DND-41 (cell line): ENCODE measurements at regions not wholly inside any gene's neighbourhood (a gene's known extent, or its start where the extent isn't known, plus 50 kb on each side); places are given as distances from the start of the nearest gene placed in this dataset.

Source experiments
- ATAC-seq: fragments of 200-7000 bp; cut with Tn5 transposase; 3 replicates; pipeline ENCODE4 v1.9.1; 2021; ENCODE audit warnings: low read depth; ENCODE audit not compliant: insufficient read depth
- DNase-seq: peaks from one replicate; pipeline ENCODE4 v3.0.0-alpha.2; 2020
- H2AFZ ChIP-seq: 2 replicates; pipeline ENCODE4 v1.6.0; 2012; ENCODE audit warnings: low read depth, low read length
- H3K27ac ChIP-seq: 2 replicates; pipeline ENCODE4 v1.5.1; 2012; ENCODE audit warnings: low read length, inconsistent platforms
- H3K27me3 ChIP-seq: fragments of 200-600 bp; sonication (generic); 2 replicates; pipeline ENCODE4 v1.6.0; 2012; ENCODE audit warnings: low read length, mild to moderate bottlenecking, inconsistent platforms; ENCODE audit not compliant: insufficient read depth, poor library complexity
- H3K36me3 ChIP-seq: 2 replicates; pipeline ENCODE4 v1.5.1; 2012; ENCODE audit warnings: low read length, inconsistent platforms; ENCODE audit not compliant: insufficient read depth
- H3K4me1 ChIP-seq: 2 replicates; pipeline ENCODE4 v1.5.1; 2012; ENCODE audit warnings: mild to moderate bottlenecking, low read length; ENCODE audit not compliant: insufficient read depth
- H3K4me2 ChIP-seq: 2 replicates; pipeline ENCODE4 v1.6.0; 2012; ENCODE audit warnings: mild to moderate bottlenecking, moderate library complexity, low read length, inconsistent platforms; ENCODE audit not compliant: insufficient read depth
- H3K4me3 ChIP-seq, 2 experiments: fragments of 200-600 bp in 1 of 2; shearing (Covaris generic) in 1 of 2; 2 replicates each; pipeline ENCODE4 v1.5.1; 2012 to 2016; ENCODE audit warnings: inconsistent platforms in 2 of 2, low read length in 2 of 2, mild to moderate bottlenecking in 2 of 2, low read depth in 1 of 2, moderate library complexity in 1 of 2
- H3K79me2 ChIP-seq: 2 replicates; pipeline ENCODE4 v1.6.0; 2012; ENCODE audit warnings: low read length, inconsistent platforms; ENCODE audit not compliant: insufficient read depth
- H3K9ac ChIP-seq: 2 replicates; pipeline ENCODE4 v1.6.0; 2012; ENCODE audit warnings: low read depth, mild to moderate bottlenecking, inconsistent platforms, low read length, moderate library complexity
- H3K9me3 ChIP-seq: 2 replicates; pipeline ENCODE4 v1.5.1; 2012; ENCODE audit warnings: low read length, moderate library complexity, mild to moderate bottlenecking, inconsistent platforms; ENCODE audit not compliant: insufficient read depth, severe bottlenecking
- H4K20me1 ChIP-seq: 2 replicates; pipeline ENCODE4 v1.6.0; 2012; ENCODE audit warnings: low read length; ENCODE audit not compliant: insufficient read depth
- CTCF ChIP-seq: IDR thresholded peaks from 2 replicates; pipeline ENCODE4 v1.5.1; 2012; ENCODE audit warnings: borderline replicate concordance, low read length, moderate library complexity, mild to moderate bottlenecking; ENCODE audit not compliant: poor library complexity, severe bottlenecking; ENCODE audit errors: extremely low read depth
- EZH2 ChIP-seq: IDR thresholded peaks from 3 replicates; pipeline ENCODE4 v1.6.1; 2012; ENCODE audit warnings: borderline replicate concordance, low read depth, mild to moderate bottlenecking, moderate library complexity, low read length, inconsistent platforms; ENCODE audit not compliant: severe bottlenecking

GRCh38 chr6:106770663-106771062, 141.3 kb downstream of the QRSL1 start:
- DNase-seq (no peak), ATAC-seq (no peak)
- Histone ChIP-seq H3K9me3 (peaks cover 7% of the 10 kb centered on the region), H3K27me3 (no peaks in the 10 kb centered on the region), H3K4me2 (no peak overlapping the region), H3K4me3 (no peak overlapping the region), H3K79me2 (no peaks in the 10 kb centered on the region), H4K20me1 (no peaks in the 10 kb centered on the region), H3K36me3 (no peaks in the 10 kb centered on the region), H3K9ac (no peak overlapping the region), H3K27ac (no peak overlapping the region), H3K4me1 (no peaks in the 10 kb centered on the region), H2AFZ (no peak overlapping the region)
- TF ChIP-seq EZH2 (no peak), CTCF (no peak)

- Histone ChIP-seq H4K20me1 (no peaks in the 10 kb centered on the region), H3K9ac (no peak overlapping the region), H3K4me2 (no peak overlapping the region), H2AFZ (no peak overlapping the region), H3K27ac (no peak overlapping the region), H3K36me3 (no peaks in the 10 kb centered on the region), H3K79me2 (no peaks in the 10 kb centered on the region), H3K9me3 (peaks cover 7% of the 10 kb centered on the region), H3K4me3 (no peak overlapping the region), H3K27me3 (no peaks in the 10 kb centered on the region), H3K4me1 (no peaks in the 10 kb centered on the region)
- TF ChIP-seq EZH2 (no peak), CTCF (no peak)
- ATAC-seq (no peak), DNase-seq (no peak)
These were observed 140.7 kb downstream of the QRSL1 start for GRCh38 chr6:106770081-106770480.

DNA sequence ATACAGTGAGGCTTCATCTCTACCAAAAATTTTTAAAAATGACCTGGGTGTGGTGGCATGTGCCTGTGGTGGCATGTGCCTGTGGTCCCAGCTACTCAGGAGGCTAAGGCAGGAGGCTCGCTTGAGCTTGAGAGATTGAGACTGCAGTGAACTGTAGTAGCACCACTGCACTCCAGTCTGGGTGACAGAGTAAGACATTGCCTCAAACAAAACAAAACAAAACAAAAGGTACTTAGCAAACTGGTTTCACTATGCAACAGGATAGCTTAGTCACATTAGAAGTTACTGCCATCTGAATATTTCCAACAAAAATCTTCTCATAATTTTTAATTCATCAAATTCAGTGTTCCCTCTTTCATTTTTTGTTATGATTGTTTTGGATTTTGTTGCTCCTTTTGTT, 137.9 kb downstream of the QRSL1 start:
- Histone ChIP-seq H3K79me2 (no peaks in the 10 kb centered on the region), H2AFZ (no peak overlapping the region), H3K4me1 (no peaks in the 10 kb centered on the region), H3K27ac (no peak overlapping the region), H3K4me3 (no peak overlapping the region), H3K9me3 (peaks cover 7% of the 10 kb centered on the region), H3K27me3 (no peaks in the 10 kb centered on the region), H3K36me3 (no peaks in the 10 kb centered on the region), H3K4me2 (no peak overlapping the region), H3K9ac (no peak overlapping the region), H4K20me1 (no peaks in the 10 kb centered on the region)
- TF ChIP-seq CTCF, result no peak
- TF ChIP-seq EZH2, result no peak
- ATAC-seq (no peak), DNase-seq (no peak)

GRCh38 chr6:106766201-106766600, 136.8 kb downstream of the QRSL1 start:
- Histone ChIP-seq H3K9me3 (peaks cover 7% of the 10 kb centered on the region), H3K79me2 (no peaks in the 10 kb centered on the region), H3K9ac (no peak overlapping the region), H3K4me1 (no peaks in the 10 kb centered on the region), H3K36me3 (no peaks in the 10 kb centered on the region), H3K4me3 (no peak overlapping the region), H3K4me2 (no peak overlapping the region), H3K27ac (no peak overlapping the region), H2AFZ (no peak overlapping the region), H3K27me3 (no peaks in the 10 kb centered on the region), H4K20me1 (no peaks in the 10 kb centered on the region)
- TF ChIP-seq CTCF (no peak), EZH2 (no peak)
- DNase-seq (no peak), ATAC-seq (no peak)
